ENCODE measurements at regions not wholly inside any gene's neighbourhood (a gene's known extent, or its start where the extent isn't known, plus 50 kb on each side); places are given as distances from the start of the nearest gene placed in this dataset.

DNA sequence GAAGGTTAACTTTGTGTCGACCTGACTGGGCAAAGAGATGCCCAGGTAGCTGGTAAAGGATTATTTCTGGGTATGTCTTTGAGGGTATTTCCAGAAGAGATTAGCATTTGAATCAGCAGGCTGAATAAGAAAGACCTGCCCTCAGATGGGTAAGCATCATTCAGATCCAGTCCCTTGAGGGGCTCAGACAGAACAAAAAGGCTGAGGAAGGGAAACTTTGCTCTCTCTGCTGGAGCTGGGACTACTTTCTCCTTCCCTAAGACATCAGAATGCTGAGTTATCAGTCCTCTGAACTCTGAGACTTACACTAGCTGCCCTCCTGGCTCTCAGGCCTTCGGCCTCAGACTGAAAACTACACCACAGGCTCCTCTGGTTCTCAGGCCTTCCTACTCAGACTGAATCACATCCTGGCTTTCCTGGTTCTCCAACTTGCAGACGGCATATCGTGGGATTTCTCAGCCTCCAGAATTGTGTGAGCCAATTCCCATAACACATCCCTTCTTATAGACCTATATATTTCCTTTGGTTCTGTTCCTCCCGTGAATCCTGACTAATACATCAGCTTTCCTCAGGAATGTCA, 982.9 kb downstream of the TUSC7 start:
- H3K4me1 Mint-ChIP-seq (ENCODE audit: low read depth) = no peaks in the 10 kb centered on the region
- H3K36me3 Mint-ChIP-seq (ENCODE audit: low read depth) = no peaks in the 10 kb centered on the region
- H3K4me3 Mint-ChIP-seq = no peak overlapping the region
- peaks cover 11% of the 10 kb centered on the region for H3K9me3 Mint-ChIP-seq
- no peak for DNase-seq
- no peaks in the 10 kb centered on the region for H3K27me3 Mint-ChIP-seq
- no peak overlapping the region for H3K27ac Mint-ChIP-seq

DNA sequence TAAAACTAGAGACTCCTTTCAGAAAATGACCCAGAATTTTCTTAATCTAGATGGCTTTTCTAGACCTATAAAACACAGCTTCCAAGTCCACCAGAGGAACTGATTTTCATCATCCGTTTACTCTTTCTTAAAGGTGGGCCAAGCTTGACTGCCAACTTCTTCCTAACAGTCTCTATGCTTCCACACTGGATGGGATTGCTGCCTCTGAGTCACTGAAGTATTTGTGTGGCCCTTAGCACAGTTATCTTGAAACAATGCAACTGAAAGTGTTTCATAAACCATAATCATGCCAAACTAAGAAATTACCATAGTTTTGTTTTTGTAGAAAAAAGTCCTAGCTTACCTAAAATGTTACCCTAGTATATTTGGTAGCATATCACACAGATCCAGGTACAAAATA, 985.7 kb downstream of the TUSC7 start:
- Mint-ChIP-seq H3K27me3 (no peaks in the 10 kb centered on the region), H3K36me3 (ENCODE audit: low read depth) (no peaks in the 10 kb centered on the region), H3K4me1 (ENCODE audit: low read depth) (no peaks in the 10 kb centered on the region), H3K4me3 (no peak overlapping the region), H3K27ac (no peak overlapping the region), H3K9me3 (peaks cover 3% of the 10 kb centered on the region)
- DNase-seq = no peak

DNA sequence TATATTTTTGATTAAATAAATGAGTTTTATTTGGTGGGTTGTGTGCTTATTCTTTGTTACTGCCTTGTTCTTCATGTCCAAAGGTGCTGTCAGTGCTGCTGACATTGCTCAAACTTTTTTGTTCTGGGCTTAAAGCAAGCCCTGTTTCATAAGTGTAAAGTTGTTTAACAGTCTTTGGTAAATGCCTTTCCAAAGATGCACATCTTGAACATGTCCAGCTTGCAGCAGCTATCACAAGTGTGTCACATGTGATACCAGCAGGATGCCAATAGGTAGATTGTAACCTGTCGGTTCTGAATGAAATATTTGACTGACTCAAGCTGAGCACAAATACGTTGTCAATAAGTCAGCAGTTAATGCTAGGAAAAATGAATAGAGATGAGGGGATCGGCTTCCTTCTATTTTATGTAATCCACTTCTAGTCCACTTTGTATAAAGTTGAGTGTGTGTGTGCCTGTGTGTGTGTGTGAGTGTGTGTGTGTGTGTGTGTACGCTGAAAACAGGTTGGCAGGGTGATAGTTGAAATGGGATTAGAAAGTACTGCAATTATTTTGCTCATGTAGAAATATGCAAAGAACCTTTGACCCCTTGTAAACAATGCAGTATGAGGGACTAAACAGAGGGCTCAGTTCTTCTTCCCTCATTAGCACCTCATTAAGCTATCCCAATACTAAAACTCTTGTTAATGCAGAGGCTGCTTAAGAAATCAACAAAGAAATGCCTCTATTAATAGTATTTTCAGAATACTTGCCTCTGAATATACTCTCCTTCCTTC, 986.5 kb downstream of the TUSC7 start:
- Mint-ChIP-seq H3K4me1 (ENCODE audit: low read depth) (no peaks in the 10 kb centered on the region), H3K4me3 (no peak overlapping the region), H3K27ac (no peak overlapping the region), H3K27me3 (no peaks in the 10 kb centered on the region), H3K36me3 (ENCODE audit: low read depth) (no peaks in the 10 kb centered on the region), H3K9me3 (peaks cover 3% of the 10 kb centered on the region)
- DNase-seq = no peak

DNA sequence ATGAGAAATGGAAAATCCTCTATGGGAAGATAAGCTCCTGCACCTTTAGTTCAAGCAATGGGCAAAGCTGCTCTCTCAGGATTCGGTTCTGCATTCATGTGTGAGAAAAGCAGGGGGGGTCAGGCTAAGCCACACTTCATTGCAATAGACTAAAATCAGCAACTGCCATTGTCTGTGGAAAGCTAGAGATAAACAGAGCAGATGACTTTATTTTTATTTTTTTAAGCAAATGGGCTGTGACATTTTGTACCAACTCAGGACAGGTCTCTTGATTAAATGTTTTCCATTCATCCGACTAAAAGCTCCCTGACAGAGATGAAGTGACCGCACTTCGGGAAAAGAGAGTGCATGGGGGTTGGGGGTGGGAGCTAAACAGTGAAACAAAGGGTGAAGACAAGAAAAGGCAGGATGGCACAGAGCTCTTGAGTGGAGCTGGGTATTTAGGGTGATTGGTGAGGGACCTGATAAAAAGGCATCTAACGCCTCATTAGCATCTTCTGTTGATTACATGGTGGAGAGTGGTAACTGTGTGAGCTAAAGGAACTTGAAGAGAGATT, 987.4 kb downstream of the TUSC7 start:
- Mint-ChIP-seq H3K4me1 (ENCODE audit: low read depth) (no peaks in the 10 kb centered on the region), H3K27ac (no peak overlapping the region), H3K4me3 (no peak overlapping the region), H3K36me3 (ENCODE audit: low read depth) (no peaks in the 10 kb centered on the region), H3K27me3 (no peaks in the 10 kb centered on the region), H3K9me3 (peaks cover 8% of the 10 kb centered on the region)
- DNase-seq = no peak

DNA sequence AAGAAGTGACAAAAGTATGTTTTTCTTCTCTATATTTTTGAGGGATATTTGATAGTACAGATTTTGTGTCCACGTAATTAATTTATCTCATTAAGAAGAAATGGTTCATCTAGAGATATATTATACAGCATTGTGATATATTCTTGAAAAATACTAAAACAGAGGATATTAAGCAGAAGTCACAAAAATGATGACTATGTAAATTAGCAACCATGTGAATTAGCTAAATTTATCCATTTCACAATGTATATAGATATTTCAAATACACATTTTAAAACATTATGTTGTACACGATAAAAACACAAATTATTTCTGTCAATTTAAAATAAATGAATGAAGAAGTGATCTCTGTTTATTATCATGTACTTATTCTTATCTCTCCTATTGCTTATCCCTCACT, 989.5 kb downstream of the TUSC7 start:
- H3K4me3 Mint-ChIP-seq = no peak overlapping the region
- H3K4me1 Mint-ChIP-seq (ENCODE audit: low read depth) = no peaks in the 10 kb centered on the region
- no peak for DNase-seq
- peaks cover 11% of the 10 kb centered on the region for H3K9me3 Mint-ChIP-seq
- H3K36me3 Mint-ChIP-seq (ENCODE audit: low read depth) = no peaks in the 10 kb centered on the region
- no peaks in the 10 kb centered on the region for H3K27me3 Mint-ChIP-seq
- H3K27ac Mint-ChIP-seq = no peak overlapping the region

DNA sequence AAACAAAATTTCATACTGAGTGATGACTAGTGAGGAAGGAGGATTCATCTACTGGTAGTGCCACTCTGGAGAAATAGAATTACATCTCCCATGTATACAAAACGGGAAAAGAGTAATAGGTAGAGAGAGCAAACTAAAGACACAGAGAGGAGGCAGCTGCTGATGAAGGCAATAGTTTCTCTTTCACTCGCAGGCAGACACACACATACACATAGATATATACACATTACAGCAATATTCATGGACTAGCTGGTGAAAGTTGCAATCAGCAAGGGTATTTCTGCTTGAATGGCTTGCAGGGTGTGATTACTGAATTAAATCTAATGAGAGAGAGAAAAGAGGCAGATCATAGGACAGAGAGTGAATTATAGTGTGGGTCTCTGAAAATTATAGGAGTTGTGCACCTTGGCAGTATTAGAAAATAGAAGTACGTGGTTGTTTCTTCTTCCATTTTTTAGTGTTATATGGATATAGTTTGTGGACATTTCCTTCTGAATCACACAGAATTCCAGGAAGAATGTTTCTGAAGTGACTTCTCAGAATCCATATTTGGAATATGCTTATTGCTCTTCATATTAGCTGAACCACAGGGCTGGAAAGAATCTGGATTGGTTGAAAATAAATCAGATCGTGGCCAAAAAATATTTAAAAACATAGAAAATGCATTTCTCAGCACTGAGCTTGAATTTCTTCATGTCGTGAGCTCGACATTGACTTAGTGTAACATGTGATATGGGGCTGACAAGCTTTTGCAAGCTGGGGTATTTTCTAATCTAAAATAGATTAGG, 991.2 kb downstream of the TUSC7 start:
- Mint-ChIP-seq H3K4me1 (ENCODE audit: low read depth) (no peaks in the 10 kb centered on the region), H3K27me3 (no peaks in the 10 kb centered on the region), H3K9me3 (peaks cover 7% of the 10 kb centered on the region), H3K4me3 (no peak overlapping the region), H3K27ac (no peak overlapping the region), H3K36me3 (ENCODE audit: low read depth) (no peaks in the 10 kb centered on the region)
- DNase-seq = no peak

DNA sequence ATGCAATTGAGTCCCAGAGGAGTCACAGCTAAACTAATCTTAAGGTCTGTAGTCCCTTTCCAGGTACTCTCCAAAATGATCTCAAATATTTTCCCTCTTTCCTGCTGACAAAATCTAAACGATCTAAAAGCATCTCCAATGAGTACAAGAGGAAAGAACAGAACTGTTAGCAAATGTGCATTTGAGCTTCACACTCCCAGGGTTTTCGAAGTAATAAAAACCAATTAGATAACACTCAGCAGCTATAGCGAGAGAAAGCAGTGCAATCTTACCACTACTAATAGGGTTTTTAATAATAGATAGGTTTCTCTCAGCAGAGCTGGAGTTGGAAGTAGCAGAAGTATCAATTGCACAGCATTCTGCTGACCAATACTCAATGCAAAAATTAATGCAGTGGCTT, 995.4 kb downstream of the TUSC7 start:
- no peaks in the 10 kb centered on the region for H3K27me3 Mint-ChIP-seq
- H3K4me3 Mint-ChIP-seq = no peak overlapping the region
- no peaks in the 10 kb centered on the region for H3K4me1 Mint-ChIP-seq (ENCODE audit: low read depth)
- H3K9me3 Mint-ChIP-seq = peaks cover 7% of the 10 kb centered on the region
- no peaks in the 10 kb centered on the region for H3K36me3 Mint-ChIP-seq (ENCODE audit: low read depth)
- no peak overlapping the region for H3K27ac Mint-ChIP-seq
- DNase-seq = no peak

DNA sequence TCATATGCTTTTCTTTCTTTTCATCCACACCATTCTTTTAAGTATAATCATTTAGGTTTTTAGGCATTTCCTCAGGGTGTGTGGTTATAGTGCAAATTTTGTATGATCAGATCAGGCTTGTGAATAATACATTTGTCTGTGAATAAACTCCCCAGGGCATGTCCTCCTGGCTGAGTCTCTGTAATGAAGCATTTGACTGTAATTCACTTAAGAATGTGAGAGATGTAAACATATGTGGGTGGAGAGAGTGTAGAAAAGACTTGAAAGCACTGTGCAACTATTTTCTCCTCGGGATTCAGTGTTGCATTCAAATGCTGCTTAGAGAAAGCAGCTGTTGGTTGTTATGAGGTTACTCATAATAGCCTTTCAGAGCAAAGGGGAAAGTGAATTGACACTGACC, 996.5 kb downstream of the TUSC7 start:
- H3K4me1 Mint-ChIP-seq (ENCODE audit: low read depth) = no peaks in the 10 kb centered on the region
- H3K9me3 Mint-ChIP-seq = peaks cover 7% of the 10 kb centered on the region
- H3K4me3 Mint-ChIP-seq = no peak overlapping the region
- H3K36me3 Mint-ChIP-seq (ENCODE audit: low read depth) = no peaks in the 10 kb centered on the region
- H3K27me3 Mint-ChIP-seq = no peaks in the 10 kb centered on the region
- DNase-seq = no peak
- H3K27ac Mint-ChIP-seq = no peak overlapping the region

DNA sequence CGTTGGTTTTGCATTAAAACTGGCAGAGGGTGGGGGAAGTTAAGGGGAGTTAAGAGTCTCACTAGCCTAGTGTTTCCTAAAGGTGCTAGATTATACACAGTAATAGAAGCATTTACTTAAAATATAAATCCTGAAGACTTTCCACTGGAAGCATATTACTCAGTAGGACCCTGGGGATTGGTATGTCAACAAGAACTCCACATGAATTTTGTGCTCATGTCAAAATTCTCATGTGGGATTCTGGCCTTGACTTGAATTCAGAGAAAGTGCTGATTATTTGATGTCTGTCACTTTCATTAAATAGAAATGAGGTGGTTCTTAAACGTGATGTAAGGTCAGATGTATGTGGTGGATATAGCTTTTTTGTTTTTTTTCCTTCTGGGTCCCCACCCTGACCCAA, 997.2 kb downstream of the TUSC7 start:
- no peak for DNase-seq
- H3K36me3 Mint-ChIP-seq (ENCODE audit: low read depth) = no peaks in the 10 kb centered on the region
- H3K9me3 Mint-ChIP-seq = peaks cover 4% of the 10 kb centered on the region
- H3K27me3 Mint-ChIP-seq = no peaks in the 10 kb centered on the region
- H3K27ac Mint-ChIP-seq = no peak overlapping the region
- no peaks in the 10 kb centered on the region for H3K4me1 Mint-ChIP-seq (ENCODE audit: low read depth)
- H3K4me3 Mint-ChIP-seq = no peak overlapping the region

DNA sequence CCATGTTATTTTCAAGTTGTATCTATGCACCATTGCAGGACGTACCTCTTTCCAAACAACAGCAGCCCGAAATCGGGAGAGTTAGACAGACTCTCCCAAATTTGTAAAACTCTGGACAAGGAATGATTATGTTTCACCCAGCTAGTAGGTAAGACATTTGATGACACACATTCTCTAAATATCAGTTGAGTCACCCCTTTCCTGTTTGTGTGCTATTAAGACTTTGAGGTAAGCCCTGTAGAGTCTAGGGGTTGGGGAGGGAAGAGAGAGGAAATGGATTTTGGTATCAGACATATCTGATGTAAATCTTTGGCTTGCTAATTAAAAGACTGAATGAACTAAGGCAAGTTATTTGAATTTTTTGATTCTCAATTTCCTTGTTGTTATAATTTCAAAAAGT, 999.0 kb downstream of the TUSC7 start:
- Mint-ChIP-seq H3K4me1 (ENCODE audit: low read depth) (no peaks in the 10 kb centered on the region), H3K27ac (no peak overlapping the region), H3K9me3 (no peaks in the 10 kb centered on the region), H3K36me3 (ENCODE audit: low read depth) (no peaks in the 10 kb centered on the region), H3K27me3 (no peaks in the 10 kb centered on the region), H3K4me3 (no peak overlapping the region)
- DNase-seq = no peak

DNA sequence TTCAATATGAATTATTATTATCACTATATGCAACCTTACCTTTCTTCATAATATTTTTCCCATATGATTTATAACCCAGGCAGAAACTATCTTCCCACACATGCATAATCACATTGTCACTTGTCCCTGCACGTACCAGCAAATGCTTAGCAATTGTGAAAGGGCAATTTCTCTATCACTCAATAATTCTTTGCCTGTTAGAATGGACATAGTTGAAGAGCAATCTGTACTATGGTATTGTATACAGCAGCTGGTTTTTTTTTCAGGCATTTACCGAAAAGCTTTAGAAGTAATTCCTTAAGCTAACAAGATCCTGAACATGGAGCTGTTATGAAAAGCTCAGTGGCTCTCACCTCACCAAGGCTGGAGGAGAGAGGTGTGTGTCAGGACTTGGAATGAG, 999.5 kb downstream of the TUSC7 start:
- no peaks in the 10 kb centered on the region for H3K27me3 Mint-ChIP-seq
- no peak for DNase-seq
- H3K27ac Mint-ChIP-seq = no peak overlapping the region
- no peaks in the 10 kb centered on the region for H3K4me1 Mint-ChIP-seq (ENCODE audit: low read depth)
- H3K4me3 Mint-ChIP-seq = no peak overlapping the region
- H3K36me3 Mint-ChIP-seq (ENCODE audit: low read depth) = no peaks in the 10 kb centered on the region
- no peaks in the 10 kb centered on the region for H3K9me3 Mint-ChIP-seq

DNA sequence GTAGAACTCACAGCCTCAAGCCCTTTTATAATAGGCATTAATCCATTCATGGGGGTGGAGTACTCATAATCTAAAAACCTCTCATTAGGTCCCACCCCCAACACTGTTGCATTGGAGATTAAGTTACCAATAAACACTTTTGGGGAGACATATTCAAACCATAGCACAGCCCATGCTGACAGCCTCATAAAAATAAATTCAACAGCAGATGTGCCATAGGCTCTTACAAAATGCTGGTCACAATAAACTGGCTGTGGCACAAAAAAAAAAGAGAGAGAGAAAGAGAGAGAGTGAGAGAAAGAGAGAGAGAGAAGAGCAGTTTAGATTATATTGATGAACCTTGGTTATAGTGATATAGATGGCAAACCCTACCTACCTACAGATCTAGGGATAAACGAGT, 1000.9 kb downstream of the TUSC7 start:
- DNase-seq = no peak
- H3K36me3 Mint-ChIP-seq (ENCODE audit: low read depth) = no peaks in the 10 kb centered on the region
- H3K27me3 Mint-ChIP-seq = no peaks in the 10 kb centered on the region
- H3K4me1 Mint-ChIP-seq (ENCODE audit: low read depth) = no peaks in the 10 kb centered on the region
- no peak overlapping the region for H3K4me3 Mint-ChIP-seq
- no peaks in the 10 kb centered on the region for H3K9me3 Mint-ChIP-seq
- H3K27ac Mint-ChIP-seq = no peak overlapping the region

DNA sequence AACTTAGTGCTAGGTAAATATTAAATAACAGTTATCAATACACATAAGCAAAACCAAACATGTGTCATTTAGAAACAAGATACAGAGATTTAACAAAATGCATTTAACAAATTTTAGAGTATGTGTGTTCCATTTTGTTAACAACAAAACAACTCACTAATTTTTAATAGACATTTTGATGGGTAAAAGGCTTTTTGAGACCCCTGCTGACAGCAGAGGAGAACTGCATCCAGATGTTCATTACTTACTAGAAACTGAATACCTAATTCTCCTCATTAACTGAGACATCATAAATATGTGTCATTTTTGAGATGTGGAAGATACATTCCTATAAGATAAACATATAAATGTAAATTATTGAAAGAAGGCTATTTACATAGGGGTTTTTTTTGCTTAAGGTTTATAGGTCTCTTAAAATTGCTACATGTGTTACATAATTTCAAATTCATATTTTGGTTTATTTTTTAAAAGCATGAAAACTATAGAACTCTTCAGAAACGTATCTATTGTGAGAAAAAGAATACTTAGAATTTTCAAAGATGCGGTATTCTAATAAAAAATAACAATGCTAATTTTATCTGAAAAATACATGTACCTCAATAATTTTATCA, 1009.8 kb downstream of the TUSC7 start:
- Mint-ChIP-seq H3K36me3 (ENCODE audit: low read depth) (no peaks in the 10 kb centered on the region), H3K27me3 (no peaks in the 10 kb centered on the region), H3K27ac (no peak overlapping the region), H3K4me3 (no peak overlapping the region), H3K9me3 (peaks cover 8% of the 10 kb centered on the region), H3K4me1 (ENCODE audit: low read depth) (no peaks in the 10 kb centered on the region)
- DNase-seq = no peak

DNA sequence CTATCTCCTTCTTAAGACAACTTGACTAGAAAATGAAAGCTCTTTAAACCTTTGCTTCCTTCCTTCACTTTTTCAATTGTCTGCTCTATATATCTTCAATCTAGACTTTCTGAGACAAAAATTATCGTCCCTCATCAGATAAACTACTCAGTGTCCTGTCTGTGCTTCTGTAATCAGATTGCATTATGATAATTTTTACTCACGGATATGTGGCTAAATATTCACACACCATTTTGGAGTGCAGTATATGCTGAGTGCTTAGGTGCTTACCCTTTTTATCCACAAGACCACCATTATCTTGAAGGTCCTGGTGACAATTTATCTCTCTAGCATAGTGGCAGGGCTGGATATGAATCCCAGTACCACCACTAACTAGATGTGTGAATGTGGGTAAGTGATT, 1012.3 kb downstream of the TUSC7 start:
- Mint-ChIP-seq H3K4me3 (no peak overlapping the region), H3K27ac (no peak overlapping the region), H3K4me1 (ENCODE audit: low read depth) (no peaks in the 10 kb centered on the region), H3K9me3 (peaks cover 9% of the 10 kb centered on the region), H3K27me3 (no peaks in the 10 kb centered on the region), H3K36me3 (ENCODE audit: low read depth) (no peaks in the 10 kb centered on the region)
- no peak for DNase-seq
